ENCODE measurements at regions not wholly inside any gene's neighbourhood (a gene's known extent, or its start where the extent isn't known, plus 50 kb on each side); places are given as distances from the start of the nearest gene placed in this dataset.

GRCh38 chr4:107468156-107468555 is 251.9 kb downstream of the PAPSS1 start (continued):
- TF ChIP-seq ZNF3 (CRISPR knock-in tag; IDR thresholded peaks at IDR 0.05), result no peak
- no peak for TF ChIP-seq POLR3A (IDR thresholded peaks at IDR 0.05; ENCODE audit: borderline replicate concordance, extremely low read depth, insufficient read depth, insufficient read length)
- no peak for TF ChIP-seq IRF1 (CRISPR knock-in tag; IDR thresholded peaks at IDR 0.05; ENCODE audit: borderline replicate concordance)
- no peak for TF ChIP-seq STAT6 (CRISPR knock-in tag; IDR thresholded peaks at IDR 0.05)
- TF ChIP-seq KAT7 (CRISPR knock-in tag; IDR thresholded peaks at IDR 0.05; ENCODE audit: borderline replicate concordance), result no peak
- no peak for TF ChIP-seq SMARCC2 (IDR thresholded peaks at IDR 0.05; ENCODE audit: low read depth)

- no peaks in the 10 kb centered on the region for H3K27me3 ChIP-seq (ENCODE audit: control insufficient read depth in 2 of 2, insufficient read depth in 2 of 2, low read length in 2 of 2)
- H3K79me2 ChIP-seq (ENCODE audit: control insufficient read depth, insufficient read depth, low read length), result no peaks in the 10 kb centered on the region
- in situ Hi-C loops (cut with MboI), result no loop called here
- BruUV-seq (replicated peaks), result no TSS peak
- DNase-seq (ENCODE audit: extremely low read depth in 1 of 4, low spot score in 3 of 4), result no peak
- H3K9me3 ChIP-seq (replicated peaks; ENCODE audit: control insufficient read depth, insufficient read depth, low read depth, low read length), result no peaks in the 10 kb centered on the region
- no peak for FAIRE-seq
- no peaks in the 10 kb centered on the region for H3K4me1 ChIP-seq (replicated peaks in 1 of 2; ENCODE audit: control insufficient read depth in 2 of 2, insufficient read depth in 2 of 2, low read length in 2 of 2)
- ATAC-seq, result no peak
- H3K9me1 ChIP-seq (ENCODE audit: control insufficient read depth, insufficient read depth, low read length), result no peaks in the 10 kb centered on the region
- WGBS (ENCODE audit: insufficient coverage, low coverage, missing lambda C conversion rate), result 0% methylated on average over 3 of the region's 3 CpGs
- H3K4me3 ChIP-seq, result no peak overlapping the region
- POLR2A ChIA-PET, result no interaction called here
- no peaks in the 10 kb centered on the region for H3K36me3 ChIP-seq (ENCODE audit: control insufficient read depth, insufficient read depth, low read length)
- H3K4me2 ChIP-seq (ENCODE audit: insufficient read depth, low read length), result no peak overlapping the region
- no peak overlapping the region for H3K9ac ChIP-seq (ENCODE audit: insufficient read depth in 1 of 2, low read depth in 2 of 2, low read length in 2 of 2)
- no peaks in the 10 kb centered on the region for H4K20me1 ChIP-seq (replicated peaks; ENCODE audit: control insufficient read depth, insufficient read depth, low read length)
- intact Hi-C loops (cut with micrococcal nuclease), result no loop called here
- H3K27ac ChIP-seq (ENCODE audit: extremely low read depth, low read depth, low read length), result no peak overlapping the region
- H2AFZ ChIP-seq (ENCODE audit: low read depth, low read length), result no peak overlapping the region
- CTCF ChIA-PET (ENCODE audit: low intra/inter-chr PET ratio), result no interaction called here
- TF ChIP-seq ZNF174 (CRISPR knock-in tag; IDR thresholded peaks at IDR 0.05) (no peak), PML (IDR thresholded peaks at IDR 0.05; ENCODE audit: low read length) (no peak), PREB (CRISPR knock-in tag; IDR thresholded peaks at IDR 0.05) (no peak), EWSR1 (IDR thresholded peaks at IDR 0.05; ENCODE audit: borderline replicate concordance, low read depth, partially characterized antibody) (no peak), HIVEP1 (CRISPR knock-in tag; IDR thresholded peaks at IDR 0.05) (no peak), PYGO2 (tag; IDR thresholded peaks at IDR 0.05) (no peak), NCOA4 (IDR thresholded peaks at IDR 0.05; ENCODE audit: partially characterized antibody) (no peak), ZNF134 (CRISPR knock-in tag; conservative IDR thresholded peaks at IDR 0.05) (no peak), BCLAF1 (IDR thresholded peaks at IDR 0.05; ENCODE audit: borderline replicate concordance in 1 of 2, control insufficient read depth in 1 of 2, low read depth in 2 of 2, low read length in 1 of 2) (no peak)
Observed at GRCh38 chr4:107467461-107467860, 252.6 kb downstream of the PAPSS1 start.

Measured in K562 (cell line).